Natural killer cell (primary cell): ENCODE measurements at regions not wholly inside any gene's neighbourhood (a gene's known extent, or its start where the extent isn't known, plus 50 kb on each side); places are given as distances from the start of the nearest gene placed in this dataset.

ENCODE experiments used
- ATAC-seq, 3 donors: fragments of 150-1000 bp in 2 of 3; fragments of 200-7000 bp in 1 of 3; cut with Tn5 transposase; 1 replicate in 1 of 3; 2 replicates in 2 of 3; pipeline ENCODE4 v1.10.0; 2021; ENCODE audit warnings: mild to moderate bottlenecking in 2 of 3, moderate library complexity in 2 of 3
- DNase-seq, 2 donors: peaks; one replicate each; pipeline versions ENCODE4 v3.0.0 to v3.0.0-alpha.2; 2013 to 2021; ENCODE audit warnings: mixed read lengths in 1 of 2
- H3K27ac ChIP-seq: one replicate; pipeline ENCODE4 v1.5.1; 2013; ENCODE audit warnings: mild to moderate bottlenecking, low read length
- H3K27me3 ChIP-seq: one replicate; pipeline ENCODE4 v1.6.1; 2013; ENCODE audit warnings: low read length; ENCODE audit not compliant: control insufficient read depth, insufficient read depth
- H3K36me3 ChIP-seq: one replicate; pipeline ENCODE4 v1.6.1; 2013; ENCODE audit warnings: low read length; ENCODE audit not compliant: control insufficient read depth, insufficient read depth
- H3K4me1 ChIP-seq: one replicate; pipeline ENCODE4 v1.6.1; 2013; ENCODE audit warnings: low read length; ENCODE audit not compliant: control insufficient read depth, insufficient read depth
- H3K4me3 ChIP-seq: one replicate; pipeline ENCODE4 v1.5.1; 2013; ENCODE audit warnings: low read length
- H3K9me3 ChIP-seq: one replicate; pipeline ENCODE4 v1.6.1; 2013; ENCODE audit warnings: low read length; ENCODE audit not compliant: control insufficient read depth, insufficient read depth
- H3K27ac Mint-ChIP-seq, 2 donors: one replicate each; pipeline ENCODE4 v1.8.0; 2022; ENCODE audit warnings: mild to moderate bottlenecking in 2 of 2, mixed read lengths in 2 of 2, moderate library complexity in 1 of 2
- H3K27me3 Mint-ChIP-seq, 2 donors: one replicate each; pipeline ENCODE4 v1.8.0; 2022; ENCODE audit warnings: low read depth in 2 of 2, mixed read lengths in 2 of 2
- H3K36me3 Mint-ChIP-seq: one replicate; pipeline ENCODE4 v1.8.0; 2022; ENCODE audit warnings: mixed read lengths
- H3K4me1 Mint-ChIP-seq, 2 donors: one replicate each; pipeline ENCODE4 v1.8.0; 2022; ENCODE audit warnings: mixed read lengths in 2 of 2
- H3K4me3 Mint-ChIP-seq: one replicate; pipeline ENCODE4 v1.8.0; 2022; ENCODE audit warnings: mild to moderate bottlenecking, moderate library complexity, mixed read lengths
- H3K9me3 Mint-ChIP-seq, 2 donors: one replicate each; pipeline ENCODE4 v1.8.0; 2022; ENCODE audit warnings: mixed read lengths in 2 of 2
- CTCF ChIP-seq: fragments of 200-600 bp; IDR thresholded peaks from one replicate; pipeline ENCODE4 v1.8.0; 2022; ENCODE audit warnings: antibody characterized with exemption
- WGBS: methylation state at CpG from one replicate; pipeline ENCODE4 v1.1.7; 2013; ENCODE audit warnings: missing lambda C conversion rate; ENCODE audit not compliant: insufficient coverage; 5-methylcytosine and 5-hydroxymethylcytosine counted together
- intact Hi-C: fragments of 100-400 bp; cut with micrococcal nuclease; formaldehyde crosslinking; loops from one replicate; pipeline ENCODE4 v1.14.2; 2022

- peak; percentile 28 to 49 for DNase-seq
Measured at GRCh38 chr6:135129136-135129856, 51.8 kb upstream of the MYB start.

GRCh38 chr6:135128268-135128914, 52.7 kb upstream of the MYB start:
- WGBS, result no CpG with 5 or more reads among the region's 4 CpGs
- peak; percentile 44 to 80 for DNase-seq
- Histone ChIP-seq H3K27ac (peak overlapping the region; percentile 83), H3K4me3 (no peak overlapping the region), H3K4me1 (peaks cover 34% of the 10 kb centered on the region), H3K27me3 (no peaks in the 10 kb centered on the region), H3K36me3 (no peaks in the 10 kb centered on the region), H3K9me3 (no peaks in the 10 kb centered on the region)
- H3K4me3 Mint-ChIP-seq, result peak overlapping the region; percentile 74
- peak overlapping the region; percentile 89 to 92 for H3K27ac Mint-ChIP-seq
- no peaks in the 10 kb centered on the region for H3K36me3 Mint-ChIP-seq
- ATAC-seq, result peak; percentile 90 to 96 (median 93)
- H3K4me1 Mint-ChIP-seq, result peaks cover 43 to 45% of the 10 kb centered on the region in 2 donors
- H3K9me3 Mint-ChIP-seq, result no peaks in the 10 kb centered on the region
- H3K27me3 Mint-ChIP-seq, result no peaks in the 10 kb centered on the region
- TF ChIP-seq CTCF, result no peak
- intact Hi-C loops, result loop anchor here (5.0 kb wide), 3 partner anchors 36 to 369 kb away; partner anchors contain the start of genes AHI1 and HBS1L

More at GRCh38 chr6:135129136-135129856, 51.8 kb upstream of the MYB start:
- H3K36me3 Mint-ChIP-seq, result no peaks in the 10 kb centered on the region
- H3K27ac Mint-ChIP-seq, result peak overlapping the region; percentile 89 to 92
- peak overlapping the region; percentile 74 for H3K4me3 Mint-ChIP-seq
- no peaks in the 10 kb centered on the region for H3K9me3 Mint-ChIP-seq
- no peak for TF ChIP-seq CTCF
- intact Hi-C loops, result loop anchor here (5.0 kb wide), 3 partner anchors 37 to 368 kb away; partner anchors contain the start of genes AHI1 and HBS1L
- no peaks in the 10 kb centered on the region for H3K27me3 Mint-ChIP-seq
- Histone ChIP-seq H3K27ac (peak overlapping the region; percentile 83), H3K4me1 (peaks cover 34% of the 10 kb centered on the region), H3K9me3 (no peaks in the 10 kb centered on the region), H3K36me3 (no peaks in the 10 kb centered on the region), H3K27me3 (no peaks in the 10 kb centered on the region), H3K4me3 (no peak overlapping the region)
- peak; percentile 69 to 74 (median 73) for ATAC-seq
- WGBS, result 55% methylated on average over 8 of the region's 8 CpGs
- peaks cover 43 to 45% of the 10 kb centered on the region in 2 donors for H3K4me1 Mint-ChIP-seq

GRCh38 chr6:135126729-135127128, 54.4 kb upstream of the MYB start:
- Histone ChIP-seq H3K27ac (no peak overlapping the region), H3K9me3 (no peaks in the 10 kb centered on the region), H3K36me3 (no peaks in the 10 kb centered on the region), H3K27me3 (no peaks in the 10 kb centered on the region), H3K4me3 (no peak overlapping the region), H3K4me1 (peaks cover 34% of the 10 kb centered on the region)
- no peak for DNase-seq
- no peak for ATAC-seq
- peak overlapping the region; percentile 25 for H3K4me3 Mint-ChIP-seq
- WGBS, result 94% methylated on average over 1 of the region's 1 CpG
- intact Hi-C loops, result loop anchor here (5.0 kb wide), 3 partner anchors 34 to 371 kb away; partner anchors contain the start of genes AHI1 and HBS1L
- no peaks in the 10 kb centered on the region for H3K36me3 Mint-ChIP-seq
- H3K9me3 Mint-ChIP-seq, result no peaks in the 10 kb centered on the region
- H3K4me1 Mint-ChIP-seq, result peaks cover 43 to 45% of the 10 kb centered on the region in 2 donors
- TF ChIP-seq CTCF, result no peak
- H3K27me3 Mint-ChIP-seq, result no peaks in the 10 kb centered on the region
- peak overlapping the region; percentile 49 to 92 for H3K27ac Mint-ChIP-seq
